IPS-NIHi7 (cell line): ENCODE measurements at regions not wholly inside any gene's neighbourhood (a gene's known extent, or its start where the extent isn't known, plus 50 kb on each side); places are given as distances from the start of the nearest gene placed in this dataset.
"Not testable (repeated sequence)": the region's sequence is repeated elsewhere in the genome, so short reads cannot be mapped to it uniquely, and the experiment has no call there.

Experiments
- DNase-seq: peaks from one replicate; pipeline ENCODE4 v3.0.0; 2012; ENCODE audit warnings: mixed read lengths; ENCODE audit errors: extremely low spot score

DNA sequence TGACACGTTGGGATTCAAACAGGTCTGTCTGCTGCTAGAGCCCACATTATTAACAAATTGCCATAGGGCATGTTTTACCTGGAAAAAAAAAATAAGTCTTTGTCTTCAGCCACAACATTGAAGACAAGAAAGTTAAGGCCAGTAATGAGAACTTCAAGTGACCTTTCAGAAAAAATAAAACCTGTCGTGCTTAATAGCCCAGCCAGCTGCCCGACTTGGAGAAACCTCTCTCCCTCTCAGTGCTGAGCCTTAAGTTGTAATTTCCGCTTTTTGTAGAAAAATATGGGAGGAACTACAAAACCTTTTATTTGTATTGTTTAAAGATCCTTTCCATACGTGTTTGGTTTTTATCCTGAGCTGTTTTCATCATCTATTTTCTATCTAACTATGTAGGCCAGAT is 454.3 kb upstream of the SLITRK6 start:
- DNase-seq = not testable (repeated sequence)

GRCh38 chr13:86255820-86256219 is 456.6 kb upstream of the SLITRK6 start:
- not testable (repeated sequence) for DNase-seq

GRCh38 chr13:86269511-86269910 is 470.3 kb upstream of the SLITRK6 start:
- no peak for DNase-seq

GRCh38 chr13:86282442-86282841 is 483.2 kb upstream of the SLITRK6 start:
- no peak for DNase-seq

DNA sequence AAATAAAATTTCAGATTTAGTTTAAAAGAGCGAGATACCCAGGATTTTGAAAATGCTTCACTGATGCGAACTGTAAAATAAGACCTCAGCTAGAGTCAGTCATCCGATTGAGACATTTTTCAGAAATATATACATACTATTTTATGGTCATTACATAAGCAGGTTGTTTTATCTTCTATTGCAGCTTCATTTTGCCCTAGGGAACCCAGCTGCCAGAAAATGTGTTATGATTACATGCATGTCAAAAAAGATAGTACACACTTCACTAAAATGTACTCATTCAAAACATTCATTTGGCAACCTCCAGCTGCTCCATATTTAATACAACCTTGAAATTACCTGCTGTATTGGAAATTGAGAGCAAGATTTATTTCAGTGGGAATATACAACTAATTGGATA is 483.8 kb upstream of the SLITRK6 start:
- DNase-seq = no peak

GRCh38 chr13:86298725-86299124 is 499.5 kb upstream of the SLITRK6 start:
- DNase-seq = no peak

DNA sequence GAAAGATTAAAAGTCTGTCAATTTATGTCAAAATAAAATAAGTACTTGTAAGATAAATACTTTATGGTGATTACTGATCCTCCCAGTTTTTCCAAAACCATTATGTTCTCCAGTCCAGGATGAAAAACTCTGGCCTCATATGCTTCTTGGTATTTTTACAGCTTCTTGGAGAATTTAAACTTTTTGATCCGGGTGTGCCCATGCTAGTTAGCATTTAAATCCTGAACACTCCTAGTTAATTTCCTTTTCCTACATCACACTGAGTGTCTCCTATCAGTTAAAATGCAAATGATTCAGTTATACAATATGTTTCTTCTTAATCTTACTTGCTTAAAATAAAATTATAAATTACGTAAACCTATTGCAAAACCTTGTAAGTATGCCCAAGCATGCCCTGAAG is 499.9 kb upstream of the SLITRK6 start:
- no peak for DNase-seq

DNA sequence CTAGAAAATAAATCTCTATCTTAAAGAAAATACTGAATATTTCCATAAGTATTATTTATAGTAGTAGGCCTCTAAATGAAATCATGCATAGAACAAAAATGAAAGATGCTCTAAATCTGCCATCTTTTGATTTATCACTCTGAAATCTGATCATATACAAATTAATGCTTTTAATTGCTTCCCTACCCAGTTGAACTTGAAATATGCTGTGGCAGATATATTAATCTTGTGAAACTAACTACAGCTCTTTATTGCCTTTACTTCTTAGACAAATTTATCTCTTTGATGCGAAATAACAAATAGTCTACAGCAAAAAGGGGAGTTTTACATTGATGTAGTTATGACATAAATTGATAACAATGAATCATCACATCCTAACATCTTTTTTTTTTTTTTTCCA is 510.7 kb upstream of the SLITRK6 start:
- DNase-seq = no peak

DNA sequence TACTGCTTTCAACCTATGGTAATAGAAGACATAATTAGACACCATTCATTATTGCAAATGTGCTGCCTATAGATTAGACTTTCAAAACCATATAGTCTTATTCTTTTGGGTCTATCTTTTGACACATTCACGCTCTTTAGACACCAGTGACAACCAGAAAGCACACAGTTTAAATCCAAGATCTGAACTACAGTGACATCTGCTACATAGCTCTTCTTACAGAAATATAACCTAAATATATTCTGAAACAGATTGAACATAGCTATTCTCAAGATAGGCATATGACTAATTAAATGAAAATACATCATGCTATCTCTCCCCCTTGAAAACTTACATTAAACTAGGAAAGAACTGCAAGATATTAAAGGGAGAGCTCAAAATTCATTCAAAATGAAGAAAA is 514.2 kb upstream of the SLITRK6 start:
- DNase-seq = no peak

- DNase-seq = no peak
Measured at GRCh38 chr13:86318450-86318849, 519.2 kb upstream of the SLITRK6 start.

- no peak for DNase-seq
Measured at GRCh38 chr13:86324191-86324590, 525.0 kb upstream of the SLITRK6 start.

GRCh38 chr13:86355301-86355700 is 556.1 kb upstream of the SLITRK6 start:
- no peak for DNase-seq

DNA sequence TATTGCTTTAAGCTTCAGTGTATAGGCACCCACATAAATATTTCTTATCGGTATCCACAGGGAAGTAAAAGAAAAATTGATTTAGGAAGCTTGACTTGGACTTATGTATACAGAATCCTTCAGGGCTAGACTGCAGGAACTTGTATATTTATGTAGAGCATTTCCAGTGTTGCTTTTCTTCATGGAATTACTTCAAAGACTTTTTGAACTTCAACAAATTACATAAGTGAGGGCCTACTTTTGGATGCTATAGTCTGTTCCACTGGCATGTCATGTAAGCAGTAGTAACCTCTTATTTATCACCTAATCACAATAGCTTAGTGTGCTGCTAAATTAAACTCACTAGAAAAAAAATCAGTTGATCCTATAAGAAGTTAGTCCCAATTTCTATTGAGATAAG is 557.9 kb upstream of the SLITRK6 start:
- DNase-seq = no peak

GRCh38 chr13:86363749-86364148 is 564.5 kb upstream of the SLITRK6 start:
- DNase-seq = not testable (repeated sequence)

DNA sequence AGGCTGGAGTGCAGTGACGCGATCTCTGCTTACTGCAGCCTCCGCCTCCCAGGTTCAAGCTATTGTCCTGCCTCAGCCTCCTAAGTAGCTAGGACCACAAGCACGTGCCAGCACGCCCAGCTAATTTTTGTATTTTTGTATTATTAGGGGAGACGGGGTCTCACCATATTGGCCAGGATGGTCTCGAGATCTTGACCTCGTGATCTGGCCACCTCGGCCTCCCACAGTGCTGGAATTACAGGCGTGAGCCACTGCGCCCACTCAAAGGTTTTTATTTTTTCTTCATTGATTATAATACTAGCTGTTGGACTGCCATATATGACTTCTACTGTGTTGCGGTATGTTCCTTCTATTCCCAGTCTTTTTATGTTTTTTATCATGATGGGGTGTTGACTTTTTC is 569.7 kb upstream of the SLITRK6 start:
- no peak for DNase-seq

DNA sequence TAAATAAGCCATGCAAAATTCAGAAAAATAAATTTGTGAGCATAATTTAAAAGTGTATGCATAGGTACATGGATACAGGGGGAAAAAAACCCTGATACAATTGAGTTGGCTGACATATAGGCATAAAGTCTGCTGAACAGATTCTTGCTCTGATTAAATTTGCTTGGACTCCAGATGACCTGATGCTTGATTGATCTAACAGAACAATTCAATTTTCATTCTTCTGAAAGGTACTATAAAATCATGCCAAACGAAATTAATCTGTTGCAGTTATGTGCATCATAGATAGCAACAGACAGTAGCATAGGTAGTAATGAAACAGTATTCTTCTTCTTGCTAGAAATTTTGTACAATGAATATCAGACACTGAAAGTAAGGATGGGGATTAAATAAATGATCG is 578.2 kb upstream of the SLITRK6 start:
- DNase-seq = no peak

DNA sequence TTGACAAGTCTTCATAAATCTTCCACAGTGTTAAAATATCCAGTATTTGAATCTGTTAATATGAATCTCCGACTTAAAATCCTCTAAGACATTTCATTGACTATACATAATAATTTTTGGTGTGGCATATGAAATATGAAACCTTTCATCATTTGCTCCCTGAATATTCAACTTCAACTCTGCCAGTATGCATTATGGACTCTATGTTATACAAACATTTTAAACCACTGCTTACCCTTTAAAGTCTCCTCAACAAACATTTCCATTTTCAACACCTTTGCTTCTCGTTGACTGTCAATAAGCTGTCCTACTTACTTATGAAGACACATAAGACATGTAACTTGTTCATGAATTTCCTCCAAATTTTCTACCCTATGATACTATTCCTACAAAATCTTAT is 579.4 kb upstream of the SLITRK6 start:
- DNase-seq = no peak

DNA sequence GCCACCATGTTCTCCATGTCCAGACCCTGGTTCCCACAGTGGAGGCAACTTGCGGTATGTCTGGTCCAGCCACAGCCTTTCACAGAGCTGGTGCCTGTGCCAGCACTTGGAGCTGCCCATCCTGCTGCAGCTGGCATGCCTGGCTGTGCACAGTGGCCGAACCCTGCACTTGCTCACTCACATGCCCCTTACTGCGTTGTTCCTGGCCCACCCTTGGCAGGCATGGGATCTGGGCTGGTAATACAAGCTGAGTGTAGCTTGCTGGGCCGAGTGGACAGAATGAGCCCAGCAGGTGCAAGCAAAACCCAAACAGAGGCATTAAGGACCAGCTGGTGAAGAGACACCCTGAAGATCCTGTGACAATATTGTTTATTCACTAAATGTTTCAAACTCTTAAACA is 583.9 kb upstream of the SLITRK6 start:
- no peak for DNase-seq

DNA sequence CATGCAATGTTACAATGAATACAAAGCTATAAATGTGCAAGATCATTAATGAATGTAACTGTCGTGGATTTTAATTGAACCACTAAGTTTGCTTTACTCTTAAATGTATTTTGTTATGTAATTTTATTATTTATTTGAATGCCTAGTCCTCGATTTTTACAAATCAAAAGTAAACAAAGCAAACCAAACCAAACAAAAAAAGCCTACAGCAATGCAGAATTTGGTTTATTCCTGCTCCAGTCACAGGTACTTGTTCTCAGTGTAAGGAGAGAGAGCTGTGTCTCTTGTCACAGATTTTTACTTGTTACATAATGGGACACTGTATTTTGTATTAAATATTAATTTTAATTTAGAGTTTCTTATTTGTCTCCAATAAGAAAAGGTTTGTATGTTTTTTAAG is 584.3 kb upstream of the SLITRK6 start:
- no peak for DNase-seq

DNA sequence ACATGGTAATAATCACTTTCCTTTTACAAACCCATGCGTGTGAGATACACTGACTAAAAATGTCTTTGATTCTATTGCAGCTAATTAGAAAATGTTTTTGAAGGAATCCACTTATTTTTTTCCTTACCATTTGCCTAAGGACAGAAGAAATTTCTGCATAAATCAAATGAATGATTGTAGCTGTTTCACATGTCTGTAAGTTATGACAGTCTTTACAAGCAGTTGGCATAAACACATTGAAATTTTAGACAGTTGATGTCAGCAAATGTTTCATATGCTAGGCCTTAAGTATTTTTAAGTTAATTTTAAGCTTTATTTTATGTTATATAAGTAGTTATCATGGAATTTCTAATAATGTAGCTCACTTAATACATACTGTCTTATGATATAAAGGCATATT is 598.4 kb upstream of the SLITRK6 start:
- no peak for DNase-seq

DNA sequence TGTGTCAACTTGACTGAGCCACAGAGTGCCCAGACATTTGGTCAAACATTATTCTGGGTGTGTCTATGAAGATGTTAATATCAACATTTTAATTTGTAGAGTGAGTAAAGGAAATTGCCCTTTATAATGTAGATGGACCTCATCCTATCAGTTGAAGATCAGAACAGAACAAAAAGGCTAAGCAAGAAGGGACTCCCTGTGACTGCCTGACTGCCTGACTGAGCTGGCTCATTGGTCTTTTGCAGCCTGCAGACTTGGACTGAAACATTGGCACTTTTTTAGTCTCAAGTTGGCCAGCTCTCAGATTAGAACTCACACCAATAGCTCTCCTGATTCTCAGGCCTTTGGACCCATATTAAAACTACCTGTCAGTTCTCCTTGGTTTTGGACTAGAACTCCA is 600.4 kb upstream of the SLITRK6 start:
- DNase-seq = no peak

DNA sequence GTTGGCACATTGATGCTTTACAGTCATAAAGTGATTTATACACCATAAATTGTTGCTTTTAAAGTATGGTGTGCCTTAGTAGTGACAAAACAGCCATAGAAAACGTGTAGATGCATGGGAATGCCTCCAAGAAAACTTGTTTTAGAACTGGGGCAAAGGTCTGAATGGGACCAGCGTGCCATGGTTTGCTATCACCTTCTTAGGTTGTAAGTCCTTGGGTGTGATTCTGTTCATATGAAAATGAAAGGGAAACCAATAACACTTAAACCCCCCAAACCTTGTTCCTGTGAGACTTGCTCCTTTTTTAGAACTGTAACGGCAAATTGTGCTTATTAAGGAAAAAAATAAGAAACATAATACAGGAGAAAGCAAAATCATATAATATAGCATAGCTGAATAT is 603.3 kb upstream of the SLITRK6 start:
- DNase-seq = no peak

- no peak for DNase-seq
Measured at GRCh38 chr13:86403181-86403580, 604.0 kb upstream of the SLITRK6 start.

- no peak for DNase-seq
Measured at GRCh38 chr13:86409466-86410241, 610.4 kb upstream of the SLITRK6 start.
